ENCODE measurements at regions not wholly inside any gene's neighbourhood (a gene's known extent, or its start where the extent isn't known, plus 50 kb on each side); places are given as distances from the start of the nearest gene placed in this dataset.

- TF ChIP-seq RAD21 (IDR thresholded peaks at IDR 0.05; ENCODE audit: low read depth) = no peak
- TF ChIP-seq NFIC (IDR thresholded peaks at IDR 0.05) = no peak
- TF ChIP-seq FOXM1 (IDR thresholded peaks at IDR 0.05; ENCODE audit: borderline replicate concordance, low read depth) = no peak
- no peak for TF ChIP-seq EP300 (IDR thresholded peaks at IDR 0.05; ENCODE audit: borderline replicate concordance)
- TF ChIP-seq CEBPB (IDR thresholded peaks at IDR 0.05) = no peak
- no peak for TF ChIP-seq TEAD4 (IDR thresholded peaks at IDR 0.05)
- TF ChIP-seq YY1 (IDR thresholded peaks at IDR 0.05; ENCODE audit: low read depth) = no peak
- no peak for TF ChIP-seq TAF1 (IDR thresholded peaks at IDR 0.05; ENCODE audit: low read depth)
- TF ChIP-seq ZBTB7A (IDR thresholded peaks at IDR 0.05; ENCODE audit: low read depth) = no peak
- no peak for TF ChIP-seq USF1 (IDR thresholded peaks at IDR 0.05)
Measured at GRCh38 chr2:166610913-166611305, 116.9 kb upstream of the SCN7A start.

Data from Ishikawa (cell line).